Neural cell (in vitro differentiated cells): ENCODE measurements at regions not wholly inside any gene's neighbourhood (a gene's known extent, or its start where the extent isn't known, plus 50 kb on each side); places are given as distances from the start of the nearest gene placed in this dataset.

Experiments used
- H2AFZ ChIP-seq: fragments of 200-600, 300-800 bp; sonication (generic), shearing (Covaris generic); 2 replicates; pipeline ENCODE4 v1.6.0; 2014; ENCODE audit warnings: low read depth, mild to moderate bottlenecking, antibody characterized with exemption, low read length, moderate library complexity
- H3F3A ChIP-seq: fragments of 200-600 bp; shearing (Covaris generic); 2 replicates; pipeline ENCODE4 v1.6.1; 2016; ENCODE audit warnings: mild to moderate bottlenecking, moderate library complexity, mixed read lengths, antibody characterized with exemption, low read length; ENCODE audit not compliant: insufficient read depth, poor library complexity, severe bottlenecking
- H3K27ac ChIP-seq: fragments of 200-600, 300-800 bp; sonication (generic), shearing (Covaris generic); 2 replicates; pipeline ENCODE4 v1.5.1; 2014; ENCODE audit warnings: mild to moderate bottlenecking, low read length, moderate library complexity
- H3K27me3 ChIP-seq: fragments of 300-800, 200-600 bp; sonication (generic), shearing (Covaris generic); 2 replicates; pipeline ENCODE4 v1.6.0; 2014; ENCODE audit warnings: mild to moderate bottlenecking, low read depth, low read length, moderate library complexity; ENCODE audit not compliant: insufficient read depth
- H3K36me3 ChIP-seq: fragments of 300-800, 200-600 bp; sonication (generic), shearing (Covaris generic); 2 replicates; pipeline ENCODE4 v1.5.1; 2014; ENCODE audit warnings: mild to moderate bottlenecking, antibody characterized with exemption, low read length, moderate library complexity; ENCODE audit not compliant: insufficient read depth
- H3K4me2 ChIP-seq: fragments of 300-800, 200-600 bp; sonication (generic), shearing (Covaris generic); 2 replicates; pipeline ENCODE4 v1.6.0; 2014; ENCODE audit warnings: mild to moderate bottlenecking, low read length
- H3K4me3 ChIP-seq: fragments of 300-800, 200-600 bp; sonication (generic), shearing (Covaris generic); 2 replicates; pipeline ENCODE4 v1.5.1; 2014; ENCODE audit warnings: mild to moderate bottlenecking, low read length, moderate library complexity
- H3K79me2 ChIP-seq: fragments of 200-600 bp; shearing (Covaris generic); replicated peaks from 2 replicates; pipeline ENCODE4 v1.6.0; 2014; ENCODE audit warnings: mild to moderate bottlenecking, low read length, moderate library complexity; ENCODE audit not compliant: insufficient read depth
- H3K9ac ChIP-seq: fragments of 300-800, 200-600 bp; sonication (generic), shearing (Covaris generic); 2 replicates; pipeline ENCODE4 v1.6.1; 2016; ENCODE audit warnings: mild to moderate bottlenecking, low read length, mixed read lengths
- H3K9me2 ChIP-seq: fragments of 200-600 bp; shearing (Covaris generic); 2 replicates; pipeline ENCODE4 v1.6.1; 2016; ENCODE audit warnings: mild to moderate bottlenecking, low read length, mixed read lengths; ENCODE audit not compliant: insufficient read depth
- H3K9me3 ChIP-seq: fragments of 200-600, 300-800 bp; sonication (generic), shearing (Covaris generic); 2 replicates; pipeline ENCODE4 v1.6.1; 2016; ENCODE audit warnings: mild to moderate bottlenecking, mixed run types, low read length, moderate library complexity, mixed read lengths
- H4K20me1 ChIP-seq: fragments of 200-600 bp; shearing (Covaris generic); 2 replicates; pipeline ENCODE4 v1.6.1; 2016; ENCODE audit warnings: mild to moderate bottlenecking, mixed run types; ENCODE audit not compliant: insufficient read depth
- CTCF ChIP-seq: fragments of 450-650 bp; IDR thresholded peaks from 2 replicates; pipeline ENCODE4 v1.5.1; 2014; ENCODE audit warnings: antibody characterized with exemption, mild to moderate bottlenecking, moderate library complexity; ENCODE audit not compliant: poor library complexity, severe bottlenecking
- EP300 ChIP-seq: fragments of 450-650 bp; conservative IDR thresholded peaks from 2 replicates; pipeline ENCODE4 v1.6.1; 2014; ENCODE audit warnings: antibody characterized with exemption, mild to moderate bottlenecking, moderate library complexity; ENCODE audit not compliant: poor library complexity, severe bottlenecking
- EZH2 ChIP-seq: fragments of 200-600, 300-800 bp; shearing (Covaris generic), sonication (generic); IDR thresholded peaks from 2 replicates; pipeline ENCODE4 v1.6.1; 2014; ENCODE audit warnings: antibody characterized with exemption, low read length, borderline replicate concordance, mild to moderate bottlenecking; ENCODE audit not compliant: insufficient read depth, poor library complexity, severe bottlenecking
- MXI1 ChIP-seq: fragments of 450-650 bp; conservative IDR thresholded peaks from 2 replicates; pipeline ENCODE4 v1.6.1; 2014; ENCODE audit warnings: antibody characterized with exemption, mild to moderate bottlenecking; ENCODE audit not compliant: poor library complexity, severe bottlenecking
- POLR2AphosphoS5 ChIP-seq: IDR thresholded peaks from 2 replicates; pipeline ENCODE4 v1.6.1; 2012
- RAD21 ChIP-seq: fragments of 450-650 bp; conservative IDR thresholded peaks from 2 replicates; pipeline ENCODE4 v1.6.1; 2014; ENCODE audit warnings: antibody characterized with exemption, mild to moderate bottlenecking, moderate library complexity
- REST ChIP-seq: IDR thresholded peaks from 2 replicates; pipeline ENCODE4 v1.6.1; 2012; ENCODE audit warnings: borderline replicate concordance
- SMC3 ChIP-seq: fragments of 450-650 bp; conservative IDR thresholded peaks from 2 replicates; pipeline ENCODE4 v1.6.1; 2014; ENCODE audit warnings: antibody characterized with exemption, mild to moderate bottlenecking, moderate library complexity; ENCODE audit not compliant: poor library complexity
- TAF1 ChIP-seq: IDR thresholded peaks from 2 replicates; pipeline ENCODE4 v1.6.1; 2012; ENCODE audit warnings: low read depth
- small RNA-seq, 3 experiments: library from RNA; depleted of rRNA; stranded (forward); fragments of <200 nt; gene quantifications; one replicate each; pipeline ENCODE3, GENCODE V24; 2012

- peaks cover 8% of the 10 kb centered on the region for H3K27me3 ChIP-seq
- no peak overlapping the region for H3K9ac ChIP-seq
- H3K36me3 ChIP-seq: no peaks in the 10 kb centered on the region
- H4K20me1 ChIP-seq: no peaks in the 10 kb centered on the region
- H2AFZ ChIP-seq: no peak overlapping the region
- no peaks in the 10 kb centered on the region for H3K9me3 ChIP-seq
- H3K4me3 ChIP-seq: no peak overlapping the region
- no peak overlapping the region for H3K4me2 ChIP-seq
- H3F3A ChIP-seq: no peaks in the 10 kb centered on the region
- H3K79me2 ChIP-seq: no peaks in the 10 kb centered on the region
- H3K27ac ChIP-seq: no peak overlapping the region
- no peaks in the 10 kb centered on the region for H3K9me2 ChIP-seq
- TF ChIP-seq TAF1 (no peak), MXI1 (no peak), CTCF (no peak), EZH2 (no peak), EP300 (no peak), SMC3 (no peak), REST (no peak), POLR2AphosphoS5 (no peak), RAD21 (no peak)
Observed at GRCh38 chr2:129929321-129930290, 49.9 kb upstream of the RAB6C start.

Small RNA genes in the stretch of these regions (small RNA-seq; reads per million reads assigned to genes)
- 0 reads per million in 3 experiments for gene RNA5SP103
